ENCODE measurements at regions not wholly inside any gene's neighbourhood (a gene's known extent, or its start where the extent isn't known, plus 50 kb on each side); places are given as distances from the start of the nearest gene placed in this dataset.

DNA sequence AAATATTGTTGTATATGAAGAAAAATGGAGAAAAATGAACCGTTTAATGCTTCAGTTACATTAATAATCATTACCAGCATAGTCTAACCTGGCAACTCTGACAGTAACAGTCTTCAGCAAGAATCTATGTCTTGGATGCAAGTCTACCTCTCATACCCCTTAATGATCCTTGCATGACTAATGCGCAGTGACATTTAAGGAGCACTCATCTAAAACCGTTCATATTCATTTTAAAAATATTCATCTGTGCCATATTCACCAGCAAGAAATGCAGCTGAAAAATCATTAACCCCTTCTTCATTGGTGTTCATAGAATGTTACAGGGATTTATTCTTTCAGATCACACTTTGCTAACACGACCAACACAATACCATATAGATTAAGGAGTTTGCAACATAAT lies 227.2 kb upstream of the ASCC3 start:
- TF ChIP-seq CTCF (IDR thresholded peaks at IDR 0.05; ENCODE audit: insufficient read depth, low read depth, low read length) (no peak), EZH2 (IDR thresholded peaks at IDR 0.05; ENCODE audit: insufficient read depth, low read length) (no peak)
